DOHH2 (cell line): ENCODE measurements at regions not wholly inside any gene's neighbourhood (a gene's known extent, or its start where the extent isn't known, plus 50 kb on each side); places are given as distances from the start of the nearest gene placed in this dataset.

Experiments used
- H3F3A ChIP-seq: fragments of 200-600 bp; sonication (generic), shearing (Covaris generic); 2 replicates; pipeline ENCODE4 v1.6.0; 2016; ENCODE audit warnings: antibody characterized with exemption, mild to moderate bottlenecking; ENCODE audit not compliant: control insufficient read depth, insufficient read depth
- H3K27ac ChIP-seq: fragments of 200-600 bp; sonication (generic); 2 replicates; pipeline ENCODE4 v1.5.1; 2014; ENCODE audit warnings: low read depth, mild to moderate bottlenecking, low read length, moderate library complexity
- H3K27me3 ChIP-seq: fragments of 200-600 bp; sonication (generic); 2 replicates; pipeline ENCODE4 v1.6.1; 2014; ENCODE audit warnings: mild to moderate bottlenecking, low read length, mixed read lengths; ENCODE audit not compliant: control insufficient read depth
- H3K36me3 ChIP-seq: fragments of 200-600 bp; sonication (generic); 2 replicates; pipeline ENCODE4 v1.6.1; 2014; ENCODE audit warnings: mild to moderate bottlenecking, low read length, moderate library complexity, mixed read lengths; ENCODE audit not compliant: control insufficient read depth
- H3K4me1 ChIP-seq: fragments of 200-600 bp; sonication (generic); 2 replicates; pipeline ENCODE4 v1.6.1; 2014; ENCODE audit warnings: mild to moderate bottlenecking, low read length, mixed read lengths; ENCODE audit not compliant: control insufficient read depth
- H3K4me2 ChIP-seq: fragments of 200-600 bp; sonication (generic); 2 replicates; pipeline ENCODE4 v1.6.0; 2014; ENCODE audit warnings: mild to moderate bottlenecking, low read length, moderate library complexity
- H3K4me3 ChIP-seq: fragments of 200-600 bp; sonication (generic); 2 replicates; pipeline ENCODE4 v1.5.1; 2014; ENCODE audit warnings: mild to moderate bottlenecking, low read length, mixed read lengths
- H3K79me2 ChIP-seq: fragments of 200-600 bp; sonication (generic); 2 replicates; pipeline ENCODE4 v1.6.1; 2014; ENCODE audit warnings: mild to moderate bottlenecking, low read length, mixed read lengths; ENCODE audit not compliant: control insufficient read depth
- H3K9me2 ChIP-seq: fragments of 200-600 bp; sonication (generic); replicated peaks from 2 replicates; pipeline ENCODE4 v1.6.1; 2014; ENCODE audit warnings: mild to moderate bottlenecking, low read length, mixed read lengths; ENCODE audit not compliant: control insufficient read depth
- H3K9me3 ChIP-seq: fragments of 200-600 bp; sonication (generic); 2 replicates; pipeline ENCODE4 v1.6.1; 2014; ENCODE audit warnings: antibody characterized with exemption, low read length, mixed read lengths; ENCODE audit not compliant: control insufficient read depth, insufficient read depth
- H4K20me1 ChIP-seq: fragments of 200-600 bp; sonication (generic); 2 replicates; pipeline ENCODE4 v1.6.0; 2014; ENCODE audit warnings: low read depth, mild to moderate bottlenecking, antibody characterized with exemption, low read length, moderate library complexity; ENCODE audit not compliant: control insufficient read depth, insufficient read depth
- CTCF ChIP-seq: fragments of 200-600 bp; sonication (generic); IDR thresholded peaks from one replicate; pipeline ENCODE4 v1.5.1; 2014; ENCODE audit warnings: antibody characterized with exemption, mild to moderate bottlenecking, low read depth, low read length; ENCODE audit not compliant: poor library complexity, severe bottlenecking
- EZH2phosphoT487 ChIP-seq: fragments of 200-600 bp; sonication (generic); IDR thresholded peaks from 2 replicates; pipeline ENCODE4 v1.6.1; 2017; ENCODE audit warnings: borderline replicate concordance, mild to moderate bottlenecking, antibody characterized with exemption, low read length, moderate library complexity, mixed read lengths

- Histone ChIP-seq H3K4me3 (no peak overlapping the region), H3K9me3 (no peaks in the 10 kb centered on the region), H3K4me2 (no peak overlapping the region), H3K27me3 (no peaks in the 10 kb centered on the region), H3K79me2 (no peaks in the 10 kb centered on the region), H3K27ac (no peak overlapping the region), H3F3A (no peaks in the 10 kb centered on the region), H3K4me1 (no peaks in the 10 kb centered on the region), H3K36me3 (no peaks in the 10 kb centered on the region), H4K20me1 (no peaks in the 10 kb centered on the region), H3K9me2 (no peaks in the 10 kb centered on the region; the same call in 1 of the 2 replicates)
- TF ChIP-seq CTCF, result no peak
- TF ChIP-seq EZH2phosphoT487, result no peak
Observed at GRCh38 chr1:56065729-56066128, 513.6 kb downstream of the PLPP3 start.

- Histone ChIP-seq H3K36me3 (no peaks in the 10 kb centered on the region), H3K4me3 (no peak overlapping the region), H3K4me1 (no peaks in the 10 kb centered on the region), H3K9me2 (no peaks in the 10 kb centered on the region), H3K27ac (no peak overlapping the region), H3K4me2 (no peak overlapping the region), H4K20me1 (no peaks in the 10 kb centered on the region), H3K27me3 (no peaks in the 10 kb centered on the region), H3F3A (no peaks in the 10 kb centered on the region), H3K79me2 (no peaks in the 10 kb centered on the region), H3K9me3 (no peaks in the 10 kb centered on the region)
- TF ChIP-seq CTCF (no peak), EZH2phosphoT487 (no peak)
Observed at GRCh38 chr1:56064705-56065104, 514.7 kb downstream of the PLPP3 start.

GRCh38 chr1:56063461-56063860 is 515.9 kb downstream of the PLPP3 start:
- H3K27me3 ChIP-seq, result no peaks in the 10 kb centered on the region
- H3K36me3 ChIP-seq, result no peaks in the 10 kb centered on the region
- no peak for TF ChIP-seq EZH2phosphoT487
- TF ChIP-seq CTCF, result no peak
- H3K27ac ChIP-seq, result no peak overlapping the region
- H4K20me1 ChIP-seq, result no peaks in the 10 kb centered on the region
- no peaks in the 10 kb centered on the region for H3K4me1 ChIP-seq
- no peaks in the 10 kb centered on the region for H3K9me2 ChIP-seq
- H3K4me2 ChIP-seq, result no peak overlapping the region
- H3K9me3 ChIP-seq, result no peaks in the 10 kb centered on the region
- H3F3A ChIP-seq, result no peaks in the 10 kb centered on the region
- H3K79me2 ChIP-seq, result no peaks in the 10 kb centered on the region
- no peak overlapping the region for H3K4me3 ChIP-seq

GRCh38 chr1:56062625-56063024 is 516.7 kb downstream of the PLPP3 start:
- Histone ChIP-seq H3K9me2 (no peaks in the 10 kb centered on the region), H3K79me2 (no peaks in the 10 kb centered on the region), H4K20me1 (no peaks in the 10 kb centered on the region), H3K4me2 (no peak overlapping the region), H3K27me3 (no peaks in the 10 kb centered on the region), H3K4me3 (no peak overlapping the region), H3F3A (no peaks in the 10 kb centered on the region), H3K4me1 (no peaks in the 10 kb centered on the region), H3K36me3 (no peaks in the 10 kb centered on the region), H3K27ac (no peak overlapping the region), H3K9me3 (no peaks in the 10 kb centered on the region)
- TF ChIP-seq EZH2phosphoT487, result no peak
- no peak for TF ChIP-seq CTCF
